DOHH2 (cell line): ENCODE measurements at regions not wholly inside any gene's neighbourhood (a gene's known extent, or its start where the extent isn't known, plus 50 kb on each side); places are given as distances from the start of the nearest gene placed in this dataset.

Experiments
- H3F3A ChIP-seq: fragments of 200-600 bp; sonication (generic), shearing (Covaris generic); 2 replicates; pipeline ENCODE4 v1.6.0; 2016; ENCODE audit warnings: antibody characterized with exemption, mild to moderate bottlenecking; ENCODE audit not compliant: control insufficient read depth, insufficient read depth
- H3K27ac ChIP-seq: fragments of 200-600 bp; sonication (generic); 2 replicates; pipeline ENCODE4 v1.5.1; 2014; ENCODE audit warnings: low read depth, mild to moderate bottlenecking, low read length, moderate library complexity
- H3K27me3 ChIP-seq: fragments of 200-600 bp; sonication (generic); 2 replicates; pipeline ENCODE4 v1.6.1; 2014; ENCODE audit warnings: mild to moderate bottlenecking, low read length, mixed read lengths; ENCODE audit not compliant: control insufficient read depth
- H3K36me3 ChIP-seq: fragments of 200-600 bp; sonication (generic); 2 replicates; pipeline ENCODE4 v1.6.1; 2014; ENCODE audit warnings: mild to moderate bottlenecking, low read length, moderate library complexity, mixed read lengths; ENCODE audit not compliant: control insufficient read depth
- H3K4me1 ChIP-seq: fragments of 200-600 bp; sonication (generic); 2 replicates; pipeline ENCODE4 v1.6.1; 2014; ENCODE audit warnings: mild to moderate bottlenecking, low read length, mixed read lengths; ENCODE audit not compliant: control insufficient read depth
- H3K4me2 ChIP-seq: fragments of 200-600 bp; sonication (generic); 2 replicates; pipeline ENCODE4 v1.6.0; 2014; ENCODE audit warnings: mild to moderate bottlenecking, low read length, moderate library complexity
- H3K4me3 ChIP-seq: fragments of 200-600 bp; sonication (generic); 2 replicates; pipeline ENCODE4 v1.5.1; 2014; ENCODE audit warnings: mild to moderate bottlenecking, low read length, mixed read lengths
- H3K79me2 ChIP-seq: fragments of 200-600 bp; sonication (generic); 2 replicates; pipeline ENCODE4 v1.6.1; 2014; ENCODE audit warnings: mild to moderate bottlenecking, low read length, mixed read lengths; ENCODE audit not compliant: control insufficient read depth
- H3K9me2 ChIP-seq: fragments of 200-600 bp; sonication (generic); replicated peaks from 2 replicates; pipeline ENCODE4 v1.6.1; 2014; ENCODE audit warnings: mild to moderate bottlenecking, low read length, mixed read lengths; ENCODE audit not compliant: control insufficient read depth
- H3K9me3 ChIP-seq: fragments of 200-600 bp; sonication (generic); 2 replicates; pipeline ENCODE4 v1.6.1; 2014; ENCODE audit warnings: antibody characterized with exemption, low read length, mixed read lengths; ENCODE audit not compliant: control insufficient read depth, insufficient read depth
- H4K20me1 ChIP-seq: fragments of 200-600 bp; sonication (generic); 2 replicates; pipeline ENCODE4 v1.6.0; 2014; ENCODE audit warnings: low read depth, mild to moderate bottlenecking, antibody characterized with exemption, low read length, moderate library complexity; ENCODE audit not compliant: control insufficient read depth, insufficient read depth
- CTCF ChIP-seq: fragments of 200-600 bp; sonication (generic); IDR thresholded peaks from one replicate; pipeline ENCODE4 v1.5.1; 2014; ENCODE audit warnings: antibody characterized with exemption, mild to moderate bottlenecking, low read depth, low read length; ENCODE audit not compliant: poor library complexity, severe bottlenecking
- EZH2phosphoT487 ChIP-seq: fragments of 200-600 bp; sonication (generic); IDR thresholded peaks from 2 replicates; pipeline ENCODE4 v1.6.1; 2017; ENCODE audit warnings: borderline replicate concordance, mild to moderate bottlenecking, antibody characterized with exemption, low read length, moderate library complexity, mixed read lengths

DNA sequence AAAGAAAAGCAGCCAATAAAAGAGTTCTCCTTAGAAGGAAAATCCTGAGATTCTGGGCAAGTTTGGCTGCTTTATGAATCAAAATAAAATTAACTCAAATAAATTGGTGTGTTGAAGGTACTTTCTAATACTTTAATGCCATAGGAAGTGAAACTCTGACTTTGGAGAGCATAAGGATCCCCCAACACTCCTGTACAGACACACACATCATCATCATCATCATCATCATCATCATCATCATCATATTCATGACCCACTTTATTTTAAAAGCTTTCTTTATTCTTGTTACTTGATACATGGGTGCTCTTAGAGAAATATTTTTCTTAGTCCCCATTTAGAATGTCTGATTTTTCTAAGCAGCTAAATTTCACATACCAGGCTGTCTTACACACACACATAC is 283.1 kb upstream of the CYRIA start:
- Histone ChIP-seq H3K9me2 (no peaks in the 10 kb centered on the region), H3K27ac (peak overlapping the region; percentile 73), H3K4me3 (peak overlapping the region; percentile 40), H3K36me3 (peaks cover 9% of the 10 kb centered on the region), H3K4me1 (peaks cover 84% of the 10 kb centered on the region), H3K9me3 (no peaks in the 10 kb centered on the region), H3K79me2 (no peaks in the 10 kb centered on the region), H3K27me3 (no peaks in the 10 kb centered on the region), H3K4me2 (peak overlapping the region; percentile 53), H3F3A (no peaks in the 10 kb centered on the region; the same call in 1 of the 2 replicates), H4K20me1 (no peaks in the 10 kb centered on the region)
- no peak for TF ChIP-seq CTCF
- no peak for TF ChIP-seq EZH2phosphoT487

GRCh38 chr2:16948053-16948452 is 282.4 kb upstream of the CYRIA start:
- TF ChIP-seq EZH2phosphoT487 (no peak), CTCF (no peak)
- peaks cover 87% of the 10 kb centered on the region for H3K4me1 ChIP-seq
- peak overlapping the region; percentile 73 for H3K27ac ChIP-seq
- no peaks in the 10 kb centered on the region; the same call in 1 of the 2 replicates for H3F3A ChIP-seq
- H3K9me2 ChIP-seq: no peaks in the 10 kb centered on the region
- peak overlapping the region; percentile 53 for H3K4me2 ChIP-seq
- no peaks in the 10 kb centered on the region for H3K79me2 ChIP-seq
- no peaks in the 10 kb centered on the region for H4K20me1 ChIP-seq
- H3K27me3 ChIP-seq: no peaks in the 10 kb centered on the region
- peaks cover 9% of the 10 kb centered on the region for H3K36me3 ChIP-seq
- no peaks in the 10 kb centered on the region for H3K9me3 ChIP-seq
- H3K4me3 ChIP-seq: peak overlapping the region; percentile 40

- H3K4me3 ChIP-seq: no peak overlapping the region
- H3K27ac ChIP-seq: no peak overlapping the region
- TF ChIP-seq CTCF (no peak), EZH2phosphoT487 (no peak)
- no peaks in the 10 kb centered on the region for H3K27me3 ChIP-seq
- H3K4me1 ChIP-seq: peaks cover 57% of the 10 kb centered on the region
- H4K20me1 ChIP-seq: no peaks in the 10 kb centered on the region
- no peaks in the 10 kb centered on the region; the same call in 1 of the 2 replicates for H3F3A ChIP-seq
- H3K9me3 ChIP-seq: peaks cover 16% of the 10 kb centered on the region
- no peaks in the 10 kb centered on the region for H3K9me2 ChIP-seq
- H3K36me3 ChIP-seq: peaks cover 12% of the 10 kb centered on the region
- no peak overlapping the region for H3K4me2 ChIP-seq
- no peaks in the 10 kb centered on the region for H3K79me2 ChIP-seq
Measured at GRCh38 chr2:16943279-16943958, 277.8 kb upstream of the CYRIA start.
